GM12872 (cell line): ENCODE measurements at regions not wholly inside any gene's neighbourhood (a gene's known extent, or its start where the extent isn't known, plus 50 kb on each side); places are given as distances from the start of the nearest gene placed in this dataset.

Experiments
- TF ChIP-seq, protein P1 (sequence below): IDR thresholded peaks from 3 replicates; pipeline ENCODE4 v1.5.1; 2011; ENCODE audit warnings: low read depth, mild to moderate bottlenecking, low read length, moderate library complexity; ENCODE audit not compliant: insufficient read depth

DNA sequence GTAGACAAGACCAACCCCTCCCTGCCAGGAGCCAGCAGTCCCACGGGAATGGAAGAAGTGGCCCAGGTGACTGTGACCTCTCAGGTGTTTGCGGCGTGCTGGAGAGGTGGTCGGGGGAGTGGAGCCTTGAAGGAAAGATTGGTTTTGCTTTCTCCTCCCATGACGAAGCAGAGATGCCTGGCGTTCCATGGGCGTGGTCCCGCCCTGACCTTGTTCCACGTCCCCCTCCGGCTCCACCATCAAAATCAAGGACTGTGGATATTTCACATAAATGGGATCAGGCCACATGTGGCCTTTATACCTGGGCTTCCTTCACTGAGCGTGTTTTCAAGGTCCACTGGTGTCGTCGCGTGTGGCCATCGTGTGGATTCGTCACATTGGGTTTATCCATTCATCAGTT lies 270.6 kb upstream of the TNRC6C start:
- TF ChIP-seq, protein P1, sequence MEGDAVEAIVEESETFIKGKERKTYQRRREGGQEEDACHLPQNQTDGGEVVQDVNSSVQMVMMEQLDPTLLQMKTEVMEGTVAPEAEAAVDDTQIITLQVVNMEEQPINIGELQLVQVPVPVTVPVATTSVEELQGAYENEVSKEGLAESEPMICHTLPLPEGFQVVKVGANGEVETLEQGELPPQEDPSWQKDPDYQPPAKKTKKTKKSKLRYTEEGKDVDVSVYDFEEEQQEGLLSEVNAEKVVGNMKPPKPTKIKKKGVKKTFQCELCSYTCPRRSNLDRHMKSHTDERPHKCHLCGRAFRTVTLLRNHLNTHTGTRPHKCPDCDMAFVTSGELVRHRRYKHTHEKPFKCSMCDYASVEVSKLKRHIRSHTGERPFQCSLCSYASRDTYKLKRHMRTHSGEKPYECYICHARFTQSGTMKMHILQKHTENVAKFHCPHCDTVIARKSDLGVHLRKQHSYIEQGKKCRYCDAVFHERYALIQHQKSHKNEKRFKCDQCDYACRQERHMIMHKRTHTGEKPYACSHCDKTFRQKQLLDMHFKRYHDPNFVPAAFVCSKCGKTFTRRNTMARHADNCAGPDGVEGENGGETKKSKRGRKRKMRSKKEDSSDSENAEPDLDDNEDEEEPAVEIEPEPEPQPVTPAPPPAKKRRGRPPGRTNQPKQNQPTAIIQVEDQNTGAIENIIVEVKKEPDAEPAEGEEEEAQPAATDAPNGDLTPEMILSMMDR, result no peak

DNA sequence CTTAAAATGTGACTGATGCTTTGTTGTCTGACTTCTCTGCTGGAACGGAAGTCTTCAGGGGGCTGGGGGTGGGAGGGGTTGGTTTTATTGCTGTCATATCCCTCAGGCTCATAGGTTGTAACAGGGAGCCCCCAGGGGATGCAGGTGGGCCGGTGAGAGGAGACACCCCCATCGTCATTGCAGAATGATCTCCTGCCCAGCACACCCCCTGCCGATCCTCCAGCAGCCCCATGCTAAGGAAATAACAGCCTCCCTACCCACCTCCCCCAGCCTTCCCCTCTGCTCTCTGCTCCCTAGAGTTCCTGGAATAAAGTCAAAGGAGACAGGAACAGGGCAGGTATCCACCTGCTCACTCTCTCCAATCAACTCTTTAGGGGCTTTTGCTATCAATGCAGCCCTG lies 270.1 kb upstream of the TNRC6C start:
- TF ChIP-seq, protein P1, result no peak

DNA sequence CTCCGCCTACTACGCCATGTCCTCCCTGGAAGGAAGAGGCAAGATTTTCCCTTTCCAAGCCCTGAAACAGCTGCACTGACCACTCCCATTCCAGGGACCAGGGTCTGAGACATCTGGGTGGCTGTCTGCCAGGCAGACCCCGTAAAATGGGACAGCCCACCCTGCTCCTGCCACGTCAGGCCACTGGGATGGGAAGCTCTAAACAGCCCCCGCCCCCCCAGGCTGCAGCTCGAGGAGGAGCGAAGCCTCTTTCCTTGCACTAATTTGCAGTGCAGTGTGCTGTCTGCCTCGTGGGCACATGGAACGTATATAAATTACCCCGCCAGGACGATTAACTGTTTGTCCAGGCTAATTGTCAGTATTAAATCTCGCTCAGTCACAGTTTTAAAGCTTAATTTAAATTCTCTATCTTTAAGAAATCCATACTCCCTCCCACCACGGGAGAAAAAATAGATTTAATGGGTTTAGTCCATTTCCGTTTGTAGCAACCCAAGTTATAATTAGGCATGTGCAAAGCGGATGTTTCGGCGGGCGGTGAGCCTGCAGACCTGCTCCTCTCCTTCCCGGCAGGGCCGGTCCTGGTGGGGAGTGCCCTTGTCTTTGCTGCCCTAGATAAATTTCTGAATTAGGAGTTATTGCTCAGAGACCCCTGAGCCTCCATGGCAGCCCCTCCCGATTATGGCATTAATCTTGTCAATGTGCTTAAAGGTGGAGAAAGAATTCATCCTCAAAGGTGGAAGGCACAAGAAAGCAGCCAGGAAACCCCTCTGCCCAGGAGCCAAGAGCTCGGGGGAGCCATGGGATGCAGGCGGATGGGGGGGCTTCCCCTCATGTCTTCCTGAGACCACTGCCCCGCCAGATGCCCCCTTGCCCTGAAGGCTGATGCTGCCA lies 268.0 kb upstream of the TNRC6C start:
- TF ChIP-seq, protein P1, result no peak

DNA sequence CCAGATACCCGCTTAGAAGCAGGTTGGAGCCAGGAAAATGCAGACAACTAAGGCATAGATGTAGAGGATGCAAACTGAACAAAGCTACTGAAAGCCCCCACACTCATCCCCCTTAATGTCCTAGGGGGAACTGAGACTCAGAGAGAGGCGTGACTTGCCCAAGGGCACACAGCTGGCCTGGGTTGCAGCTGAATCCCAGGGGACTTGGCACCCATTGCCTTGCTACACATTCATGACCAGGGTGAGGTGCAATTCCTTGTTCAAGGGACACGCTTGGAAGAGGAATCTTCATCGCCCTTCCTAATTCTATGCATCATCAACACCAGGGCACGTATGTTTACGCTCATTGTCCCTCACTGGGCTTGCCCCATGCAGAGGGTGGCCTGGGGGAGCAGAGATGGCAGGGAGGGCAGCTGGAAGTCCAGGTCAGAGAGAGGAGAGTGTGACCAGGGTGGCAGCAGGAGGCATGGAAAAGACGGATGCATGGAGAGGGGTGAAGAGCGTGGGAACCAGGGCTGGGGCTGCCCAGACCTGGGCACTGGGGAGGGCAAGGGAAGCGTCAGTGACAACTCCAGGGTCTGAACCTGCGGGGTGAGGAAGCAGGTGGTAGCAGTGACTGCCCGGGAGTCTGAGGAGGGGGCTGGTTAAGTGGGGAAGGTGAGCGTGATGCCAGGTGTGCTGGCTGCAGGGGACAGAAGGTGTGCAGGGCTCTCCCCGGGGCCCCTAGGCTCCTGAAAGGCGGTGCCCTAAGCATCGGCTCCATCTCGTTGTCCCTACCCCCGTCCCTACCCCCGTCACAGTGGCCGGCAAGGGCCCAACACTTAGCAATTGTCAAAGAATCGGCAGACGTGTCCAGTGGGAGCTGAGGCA lies 267.1 kb upstream of the TNRC6C start:
- TF ChIP-seq, protein P1, result no peak

DNA sequence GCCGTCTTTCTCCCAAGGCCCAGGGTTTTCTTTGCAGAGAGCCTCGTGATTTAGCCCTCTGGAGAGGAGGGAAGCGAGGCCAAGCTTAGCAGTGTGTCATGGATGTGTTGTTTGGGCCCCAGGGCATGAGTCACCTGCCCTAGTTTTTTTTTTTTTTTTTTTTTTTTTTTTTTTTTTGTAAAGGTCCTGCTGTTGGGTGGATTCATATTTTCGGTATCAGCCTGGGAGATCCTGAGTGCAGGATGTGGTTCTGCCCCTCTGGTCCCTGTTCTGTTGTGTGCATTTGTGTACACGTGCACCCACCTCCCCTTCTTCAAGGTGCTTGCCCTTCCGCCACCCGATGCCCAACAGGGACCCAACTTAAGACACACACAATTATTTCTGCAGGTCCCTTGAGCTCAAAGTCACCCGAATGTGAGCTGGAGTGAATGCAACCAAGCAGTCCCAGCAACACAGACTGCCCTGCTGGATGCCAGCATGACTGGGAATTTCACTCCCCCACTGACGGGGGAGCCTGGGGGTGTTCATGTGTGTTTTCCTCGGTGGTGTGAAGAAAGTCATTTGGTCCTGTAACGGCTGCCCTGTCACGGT lies 265.8 kb upstream of the TNRC6C start:
- TF ChIP-seq, protein P1, result no peak

DNA sequence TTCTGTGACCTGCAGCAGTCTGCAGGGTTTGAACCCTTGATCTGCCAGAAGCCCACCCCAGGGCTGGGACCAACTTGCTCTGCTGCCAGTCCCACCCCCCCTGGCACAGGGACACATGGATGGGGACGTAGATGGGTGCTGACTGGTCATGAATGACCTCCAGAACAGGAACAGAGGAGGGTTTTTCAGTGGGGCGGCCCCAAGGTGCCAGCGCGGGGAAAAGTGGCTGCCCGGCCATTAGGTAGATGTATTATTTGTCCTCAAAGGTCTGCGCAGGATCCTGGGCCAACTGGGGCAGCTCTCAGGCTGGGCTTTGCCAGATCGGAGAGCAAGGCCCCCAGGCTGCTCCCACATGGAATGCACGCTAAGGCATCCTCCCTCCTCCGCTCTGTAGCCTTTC lies 265.2 kb upstream of the TNRC6C start:
- TF ChIP-seq, protein P1, result no peak

DNA sequence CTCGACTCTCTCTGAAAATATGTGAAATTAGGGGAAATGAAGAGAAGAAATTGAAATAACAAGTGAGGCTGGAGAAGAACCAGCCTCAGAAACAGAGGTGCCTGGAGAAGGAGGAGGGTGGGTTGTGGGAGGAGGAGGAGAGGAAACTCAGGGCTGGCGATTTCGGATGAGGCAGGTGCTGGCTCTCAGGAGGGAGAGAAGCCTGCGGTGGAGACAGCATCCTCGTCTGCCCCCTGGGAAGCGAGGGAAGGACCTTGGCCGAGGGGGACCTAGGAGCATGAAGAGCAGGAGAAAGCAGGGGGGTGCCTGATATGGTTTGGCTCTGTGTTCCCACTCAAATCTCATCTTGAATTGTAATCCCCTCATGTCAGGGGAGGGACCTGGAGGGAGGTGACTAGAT lies 264.7 kb upstream of the TNRC6C start:
- TF ChIP-seq, protein P1, result no peak
